ENCODE measurements at regions not wholly inside any gene's neighbourhood (a gene's known extent, or its start where the extent isn't known, plus 50 kb on each side); places are given as distances from the start of the nearest gene placed in this dataset.
"Not testable (repeated sequence)": the region's sequence is repeated elsewhere in the genome, so short reads cannot be mapped to it uniquely, and the experiment has no call there.

DNA sequence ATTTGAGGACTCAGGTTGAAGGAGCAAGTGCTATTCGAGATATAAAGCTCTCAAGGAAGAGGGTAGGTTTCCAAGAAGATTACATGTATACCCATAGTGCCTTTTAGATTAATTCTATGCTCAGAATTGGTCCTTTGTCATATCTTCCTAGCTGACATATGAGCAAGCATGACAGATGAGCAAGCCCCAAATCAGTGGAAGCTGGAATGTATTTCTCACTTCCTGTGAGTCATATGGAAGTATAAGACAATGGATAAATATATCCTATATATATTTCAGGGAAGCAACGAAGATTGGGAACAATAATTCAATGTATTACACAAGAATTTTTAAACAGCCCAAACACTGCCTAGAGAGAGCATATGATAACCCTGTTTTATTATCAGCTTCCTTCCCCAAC lies 674.1 kb upstream of the ATXN7L3B start:
- Histone ChIP-seq H3K9me3 (no peaks in the 10 kb centered on the region), H3K27me3 (no peaks in the 10 kb centered on the region), H3K4me3 (no peak overlapping the region), H3K4me1 (no peaks in the 10 kb centered on the region), H3K27ac (no peak overlapping the region), H3K36me3 (no peaks in the 10 kb centered on the region)
- WGBS, 5 donors: 34 to 55% (median 37%) methylated on average over 2 of the region's 2 CpGs
- no peak for DNase-seq
- intact Hi-C loops (cut with DNase I; ENCODE audit: low total_unique reads): no loop called here
- TF ChIP-seq EP300 (IDR thresholded peaks at IDR 0.05) (no peak), POLR2A (IDR thresholded peaks at IDR 0.05) (no peak), POLR2AphosphoS5 (IDR thresholded peaks at IDR 0.05) (no peak)
- TF ChIP-seq, protein P1, sequence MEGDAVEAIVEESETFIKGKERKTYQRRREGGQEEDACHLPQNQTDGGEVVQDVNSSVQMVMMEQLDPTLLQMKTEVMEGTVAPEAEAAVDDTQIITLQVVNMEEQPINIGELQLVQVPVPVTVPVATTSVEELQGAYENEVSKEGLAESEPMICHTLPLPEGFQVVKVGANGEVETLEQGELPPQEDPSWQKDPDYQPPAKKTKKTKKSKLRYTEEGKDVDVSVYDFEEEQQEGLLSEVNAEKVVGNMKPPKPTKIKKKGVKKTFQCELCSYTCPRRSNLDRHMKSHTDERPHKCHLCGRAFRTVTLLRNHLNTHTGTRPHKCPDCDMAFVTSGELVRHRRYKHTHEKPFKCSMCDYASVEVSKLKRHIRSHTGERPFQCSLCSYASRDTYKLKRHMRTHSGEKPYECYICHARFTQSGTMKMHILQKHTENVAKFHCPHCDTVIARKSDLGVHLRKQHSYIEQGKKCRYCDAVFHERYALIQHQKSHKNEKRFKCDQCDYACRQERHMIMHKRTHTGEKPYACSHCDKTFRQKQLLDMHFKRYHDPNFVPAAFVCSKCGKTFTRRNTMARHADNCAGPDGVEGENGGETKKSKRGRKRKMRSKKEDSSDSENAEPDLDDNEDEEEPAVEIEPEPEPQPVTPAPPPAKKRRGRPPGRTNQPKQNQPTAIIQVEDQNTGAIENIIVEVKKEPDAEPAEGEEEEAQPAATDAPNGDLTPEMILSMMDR (IDR thresholded peaks at IDR 0.05): no peak

DNA sequence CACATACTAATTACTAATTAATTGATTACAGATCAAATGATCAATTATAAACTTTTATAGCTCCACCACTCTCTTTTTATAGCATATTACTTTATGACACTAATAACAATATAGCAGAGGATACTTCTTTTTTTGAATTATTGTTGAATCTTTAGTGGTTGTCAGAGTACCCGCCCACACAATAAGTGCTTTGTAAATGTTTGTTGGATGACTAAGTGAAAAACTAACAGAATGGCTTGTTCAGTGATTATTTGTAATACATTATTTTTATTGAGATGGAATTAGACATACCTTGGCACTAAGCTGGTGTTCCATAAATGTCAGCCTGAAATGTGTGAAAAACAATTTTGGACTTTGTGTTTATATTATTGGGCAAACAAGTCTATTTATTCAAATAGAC lies 670.5 kb upstream of the ATXN7L3B start:
- intact Hi-C loops (cut with DNase I; ENCODE audit: low total_unique reads): no loop called here
- Histone ChIP-seq H3K4me1 (no peaks in the 10 kb centered on the region), H3K9me3 (no peaks in the 10 kb centered on the region), H3K27ac (no peak overlapping the region), H3K4me3 (no peak overlapping the region), H3K36me3 (no peaks in the 10 kb centered on the region), H3K27me3 (no peaks in the 10 kb centered on the region)
- 80 to 88% (median 86%) methylated on average over 1 of the region's 1 CpG for WGBS, 5 donors
- TF ChIP-seq POLR2A (IDR thresholded peaks at IDR 0.05) (no peak), EP300 (IDR thresholded peaks at IDR 0.05) (no peak), POLR2AphosphoS5 (IDR thresholded peaks at IDR 0.05) (no peak)
- TF ChIP-seq, protein P1 (IDR thresholded peaks at IDR 0.05): no peak
- no peak for DNase-seq

DNA sequence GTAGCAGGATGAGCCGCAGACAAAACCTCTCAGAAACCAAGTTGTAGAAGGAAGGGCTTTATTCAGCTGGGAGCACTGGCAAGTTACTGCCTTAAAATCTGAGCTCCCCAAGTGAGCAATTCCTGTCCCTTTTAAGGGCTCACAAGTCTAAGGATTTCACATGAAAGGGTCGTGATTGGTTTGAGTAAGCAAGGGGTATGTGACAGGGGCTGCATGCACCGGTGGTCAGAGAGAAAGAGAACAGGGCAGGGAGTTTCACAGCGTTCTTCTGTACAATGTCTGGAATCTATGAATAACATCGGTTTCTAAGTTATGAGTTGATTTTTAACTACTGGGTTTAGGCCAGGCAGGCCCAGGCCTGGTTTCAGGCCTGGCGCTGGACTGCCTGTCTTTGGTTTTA lies 660.3 kb upstream of the ATXN7L3B start:
- intact Hi-C loops (cut with DNase I; ENCODE audit: low total_unique reads); DNase-seq; H3K27ac ChIP-seq; H3K36me3 ChIP-seq; H3K4me3 ChIP-seq; H3K27me3 ChIP-seq; H3K9me3 ChIP-seq; H3K4me1 ChIP-seq: not testable (repeated sequence)
- 87 to 95% (median 89%) methylated on average over 6 of the region's 6 CpGs for WGBS, 5 donors

DNA sequence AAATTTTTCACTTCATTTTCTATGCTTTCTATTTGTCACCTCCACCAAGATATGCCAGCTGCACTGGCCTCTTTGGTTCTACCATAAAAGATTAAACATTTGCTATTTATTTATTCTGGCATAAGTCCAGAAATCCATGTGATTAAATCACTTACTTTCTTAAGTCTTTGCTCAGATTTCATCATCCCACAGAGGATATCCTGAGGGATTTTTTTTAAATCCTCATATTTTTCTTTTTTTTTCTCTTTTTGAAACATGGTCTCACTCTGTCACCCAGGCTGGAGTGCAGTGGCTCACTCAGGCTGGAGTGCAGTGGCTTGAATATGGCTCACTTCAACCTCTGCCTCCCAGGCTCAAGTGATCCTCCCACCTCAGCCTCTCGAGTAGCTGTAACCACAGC lies 645.4 kb upstream of the ATXN7L3B start:
- no peak overlapping the region for H3K4me3 ChIP-seq
- WGBS, 5 donors: 47 to 68% (median 56%) methylated on average over 1 of the region's 1 CpG
- peak in 1 of 2 donors; percentile 2 for DNase-seq

DNA sequence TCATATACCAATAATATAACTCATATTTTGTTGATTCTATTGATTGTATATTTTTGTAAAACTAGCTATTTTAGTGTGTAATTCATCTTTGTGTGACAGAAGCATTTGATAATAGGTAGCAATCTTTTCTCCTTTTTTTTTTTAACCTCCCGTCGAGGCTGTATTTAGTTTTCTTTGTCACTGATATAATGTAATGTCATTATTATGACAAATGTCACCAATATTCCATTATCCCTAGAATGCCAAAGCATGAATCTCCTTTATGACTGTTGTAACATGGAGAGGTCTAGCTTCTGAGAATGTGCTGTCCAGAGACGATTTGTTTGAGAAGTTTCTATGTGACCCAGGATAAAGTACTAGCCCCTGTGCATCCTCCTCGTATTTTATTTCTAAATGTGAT lies 639.0 kb upstream of the ATXN7L3B start:
- Histone ChIP-seq H3K9me3 (no peaks in the 10 kb centered on the region), H3K27me3 (no peaks in the 10 kb centered on the region), H3K36me3 (no peaks in the 10 kb centered on the region), H3K27ac (no peak overlapping the region), H3K4me3 (no peak overlapping the region), H3K4me1 (no peaks in the 10 kb centered on the region)
- 58 to 73% (median 65%) methylated on average over 4 of the region's 4 CpGs for WGBS, 5 donors
- TF ChIP-seq EP300 (IDR thresholded peaks at IDR 0.05) (no peak), POLR2AphosphoS5 (IDR thresholded peaks at IDR 0.05) (no peak), POLR2A (IDR thresholded peaks at IDR 0.05) (no peak)
- TF ChIP-seq, protein P1 (IDR thresholded peaks at IDR 0.05): no peak
- intact Hi-C loops (cut with DNase I; ENCODE audit: low total_unique reads): no loop called here
- DNase-seq: no peak

More for the DNA sequence above, 645.4 kb upstream of the ATXN7L3B start:
- Histone ChIP-seq H3K9me3 (no peaks in the 10 kb centered on the region), H3K4me1 (no peaks in the 10 kb centered on the region), H3K36me3 (no peaks in the 10 kb centered on the region), H3K27ac (no peak overlapping the region), H3K27me3 (no peaks in the 10 kb centered on the region)
- no peak for TF ChIP-seq EP300 (IDR thresholded peaks at IDR 0.05)
- TF ChIP-seq POLR2AphosphoS5 (IDR thresholded peaks at IDR 0.05): no peak
- TF ChIP-seq, protein P1 (IDR thresholded peaks at IDR 0.05): no peak
- TF ChIP-seq POLR2A (IDR thresholded peaks at IDR 0.05): no peak
- intact Hi-C loops (cut with DNase I; ENCODE audit: low total_unique reads): no loop called here
